Right ventricle myocardium inferior (tissue), 1 donor: ENCODE measurements at regions not wholly inside any gene's neighbourhood (a gene's known extent, or its start where the extent isn't known, plus 50 kb on each side); places are given as distances from the start of the nearest gene placed in this dataset.
"Not testable (repeated sequence)": the region's sequence is repeated elsewhere in the genome, so short reads cannot be mapped to it uniquely, and the experiment has no call there.

Source experiments
- ATAC-seq: fragments of 200-7000 bp; cut with Tn5 transposase; one replicate; pipeline ENCODE4 v1.9.1; 2020; ENCODE audit warnings: mild to moderate bottlenecking, moderate library complexity
- DNase-seq: peaks from one replicate; pipeline ENCODE4 v3.0.0; 2021; ENCODE audit errors: missing footprints
- intact Hi-C: fragments of 100-400 bp; cut with DNase I; formaldehyde crosslinking; loops from one replicate; pipeline ENCODE4 v1.11.0; 2022
- donor health status: DM: no; HTN: yes; CAD: no; lungs with severe emphysema.

GRCh38 chr1:54476530-54477109 lies 70.4 kb upstream of the SSBP3 start:
- no peak for DNase-seq
- no peak for ATAC-seq
- intact Hi-C loops, result no loop called here

GRCh38 chr1:54475946-54476516 lies 69.8 kb upstream of the SSBP3 start:
- no peak for DNase-seq
- ATAC-seq, result peak; percentile 38
- intact Hi-C loops, result no loop called here

- peak; percentile 23 for ATAC-seq
- no peak for DNase-seq
- intact Hi-C loops, result no loop called here
Observed at GRCh38 chr1:54475357-54475881, 69.2 kb upstream of the SSBP3 start.

- DNase-seq, result no peak
- intact Hi-C loops, result no loop called here
- peak; percentile 67 for ATAC-seq
Observed at GRCh38 chr1:54474310-54475251, 68.4 kb upstream of the SSBP3 start.

- intact Hi-C loops, result no loop called here
- ATAC-seq (no peak), DNase-seq (no peak)
Observed at GRCh38 chr1:54471588-54471987, 65.4 kb upstream of the SSBP3 start.

- ATAC-seq, DNase-seq, intact Hi-C loops: not testable (repeated sequence)
Observed at GRCh38 chr1:54469444-54469843, 63.2 kb upstream of the SSBP3 start.

GRCh38 chr1:54468288-54469084 lies 62.3 kb upstream of the SSBP3 start:
- ATAC-seq, DNase-seq, intact Hi-C loops: not testable (repeated sequence)

GRCh38 chr1:54465351-54465811 lies 59.2 kb upstream of the SSBP3 start:
- ATAC-seq, result peak; percentile 29
- intact Hi-C loops, result no loop called here

GRCh38 chr1:54464477-54465146 lies 58.4 kb upstream of the SSBP3 start:
- no peak for DNase-seq

More at GRCh38 chr1:54465351-54465811, 59.2 kb upstream of the SSBP3 start:
- DNase-seq, result no peak

GRCh38 chr1:54464031-54464476 lies 57.9 kb upstream of the SSBP3 start:
- intact Hi-C loops, result no loop called here

More at GRCh38 chr1:54464477-54465146, 58.4 kb upstream of the SSBP3 start:
- ATAC-seq, result peak; percentile 14
- intact Hi-C loops, result no loop called here

GRCh38 chr1:54463259-54464030 lies 57.3 kb upstream of the SSBP3 start:
- DNase-seq (no peak), ATAC-seq (no peak)
- intact Hi-C loops, result no loop called here

More at GRCh38 chr1:54464031-54464476, 57.9 kb upstream of the SSBP3 start:
- no peak for DNase-seq
- no peak for ATAC-seq

GRCh38 chr1:54462597-54463258 lies 56.5 kb upstream of the SSBP3 start:
- no peak for DNase-seq
- intact Hi-C loops, result no loop called here
- ATAC-seq, result no peak

GRCh38 chr1:54461731-54462596 lies 55.8 kb upstream of the SSBP3 start:
- intact Hi-C loops, result no loop called here
- no peak for DNase-seq
- ATAC-seq, result no peak

GRCh38 chr1:54460861-54461387 lies 54.7 kb upstream of the SSBP3 start:
- intact Hi-C loops, result no loop called here
- DNase-seq, result no peak
- ATAC-seq, result no peak

- no peak for ATAC-seq
- intact Hi-C loops, result no loop called here
- no peak for DNase-seq
Observed at GRCh38 chr1:54460351-54460750, 54.2 kb upstream of the SSBP3 start.
